ENCODE measurements at regions not wholly inside any gene's neighbourhood (a gene's known extent, or its start where the extent isn't known, plus 50 kb on each side); places are given as distances from the start of the nearest gene placed in this dataset.
"Not testable (repeated sequence)": the region's sequence is repeated elsewhere in the genome, so short reads cannot be mapped to it uniquely, and the experiment has no call there.

DNA sequence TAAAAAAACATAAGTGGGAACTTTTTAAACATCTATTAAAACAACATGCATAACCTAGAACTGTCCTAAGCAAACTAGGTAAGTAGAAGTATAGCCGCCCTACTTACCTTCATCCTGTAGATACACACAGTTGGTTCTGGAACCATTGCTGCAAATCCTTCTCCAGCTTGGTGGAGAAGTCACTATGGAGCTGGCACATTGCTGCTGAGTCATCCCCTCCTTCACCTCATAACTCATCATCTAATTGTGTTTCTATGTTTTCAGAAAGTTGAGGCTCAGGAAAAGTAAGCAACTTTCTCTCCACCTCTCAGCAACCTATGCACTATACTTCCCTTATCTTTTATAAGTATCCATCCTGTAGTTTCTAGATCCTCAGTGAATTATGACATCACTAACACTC, 269.8 kb upstream of the MMADHC start:
- Mint-ChIP-seq H3K9me3 (peaks cover 3% of the 10 kb centered on the region), H3K27ac (ENCODE audit: unreplicated experiment) (no peak overlapping the region), H3K4me3 (no peak overlapping the region), H3K36me3 (ENCODE audit: low read depth) (peaks cover 3% of the 10 kb centered on the region), H3K27me3 (ENCODE audit: low read depth) (no peaks in the 10 kb centered on the region), H3K4me1 (no peaks in the 10 kb centered on the region)
- DNase-seq (ENCODE audit: low read depth, low spot score) = no peak
- TF ChIP-seq, protein P1, sequence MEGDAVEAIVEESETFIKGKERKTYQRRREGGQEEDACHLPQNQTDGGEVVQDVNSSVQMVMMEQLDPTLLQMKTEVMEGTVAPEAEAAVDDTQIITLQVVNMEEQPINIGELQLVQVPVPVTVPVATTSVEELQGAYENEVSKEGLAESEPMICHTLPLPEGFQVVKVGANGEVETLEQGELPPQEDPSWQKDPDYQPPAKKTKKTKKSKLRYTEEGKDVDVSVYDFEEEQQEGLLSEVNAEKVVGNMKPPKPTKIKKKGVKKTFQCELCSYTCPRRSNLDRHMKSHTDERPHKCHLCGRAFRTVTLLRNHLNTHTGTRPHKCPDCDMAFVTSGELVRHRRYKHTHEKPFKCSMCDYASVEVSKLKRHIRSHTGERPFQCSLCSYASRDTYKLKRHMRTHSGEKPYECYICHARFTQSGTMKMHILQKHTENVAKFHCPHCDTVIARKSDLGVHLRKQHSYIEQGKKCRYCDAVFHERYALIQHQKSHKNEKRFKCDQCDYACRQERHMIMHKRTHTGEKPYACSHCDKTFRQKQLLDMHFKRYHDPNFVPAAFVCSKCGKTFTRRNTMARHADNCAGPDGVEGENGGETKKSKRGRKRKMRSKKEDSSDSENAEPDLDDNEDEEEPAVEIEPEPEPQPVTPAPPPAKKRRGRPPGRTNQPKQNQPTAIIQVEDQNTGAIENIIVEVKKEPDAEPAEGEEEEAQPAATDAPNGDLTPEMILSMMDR (conservative IDR thresholded peaks at IDR 0.05) = no peak

DNA sequence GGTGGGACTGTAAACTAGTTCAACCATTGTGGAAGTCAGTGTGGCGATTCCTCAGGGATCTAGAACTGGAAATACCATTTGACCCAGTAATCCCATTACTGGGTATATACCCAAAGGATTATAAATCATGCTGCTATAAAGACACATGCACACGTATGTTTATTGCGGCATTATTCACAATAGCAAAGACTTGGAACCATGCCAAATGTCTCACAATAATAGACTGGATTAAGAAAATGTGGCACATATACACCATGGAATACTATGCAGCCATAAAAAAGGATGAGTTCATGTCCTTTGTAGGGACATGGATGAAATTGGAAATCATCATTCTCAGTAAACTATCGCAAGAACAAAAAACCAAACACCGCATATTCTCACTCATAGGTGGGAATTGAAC, 268.3 kb upstream of the MMADHC start:
- not testable (repeated sequence) for DNase-seq (ENCODE audit: low read depth, low spot score); H3K9me3 Mint-ChIP-seq; H3K4me1 Mint-ChIP-seq; H3K4me3 Mint-ChIP-seq; H3K27me3 Mint-ChIP-seq (ENCODE audit: low read depth); H3K27ac Mint-ChIP-seq (ENCODE audit: unreplicated experiment); H3K36me3 Mint-ChIP-seq (ENCODE audit: low read depth)

DNA sequence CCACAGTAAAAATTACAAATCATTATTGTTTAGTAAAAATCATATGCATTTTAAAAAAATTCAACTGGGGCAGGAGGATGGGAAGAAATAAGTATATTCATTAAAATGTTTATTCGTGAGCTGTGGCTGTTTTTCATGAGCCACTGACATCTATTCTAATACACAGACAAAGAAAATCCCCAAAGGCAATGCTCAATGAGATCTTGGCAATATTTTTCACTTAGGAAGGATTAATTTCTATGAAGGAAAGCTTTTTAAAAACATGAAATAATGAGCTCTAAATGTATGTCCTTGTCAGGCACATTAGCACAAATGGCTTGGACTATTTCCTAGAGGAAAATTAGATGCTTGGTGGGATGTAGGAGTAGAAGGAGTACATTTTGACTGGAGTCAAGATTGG, 262.0 kb upstream of the MMADHC start:
- no peak for DNase-seq (ENCODE audit: low read depth, low spot score)
- peaks cover 4% of the 10 kb centered on the region for H3K36me3 Mint-ChIP-seq (ENCODE audit: low read depth)
- peaks cover 10% of the 10 kb centered on the region for H3K9me3 Mint-ChIP-seq
- no peak overlapping the region for H3K4me3 Mint-ChIP-seq
- H3K4me1 Mint-ChIP-seq = no peaks in the 10 kb centered on the region
- TF ChIP-seq, protein P1 (conservative IDR thresholded peaks at IDR 0.05) = no peak
- H3K27ac Mint-ChIP-seq (ENCODE audit: unreplicated experiment) = no peak overlapping the region
- H3K27me3 Mint-ChIP-seq (ENCODE audit: low read depth) = no peaks in the 10 kb centered on the region

DNA sequence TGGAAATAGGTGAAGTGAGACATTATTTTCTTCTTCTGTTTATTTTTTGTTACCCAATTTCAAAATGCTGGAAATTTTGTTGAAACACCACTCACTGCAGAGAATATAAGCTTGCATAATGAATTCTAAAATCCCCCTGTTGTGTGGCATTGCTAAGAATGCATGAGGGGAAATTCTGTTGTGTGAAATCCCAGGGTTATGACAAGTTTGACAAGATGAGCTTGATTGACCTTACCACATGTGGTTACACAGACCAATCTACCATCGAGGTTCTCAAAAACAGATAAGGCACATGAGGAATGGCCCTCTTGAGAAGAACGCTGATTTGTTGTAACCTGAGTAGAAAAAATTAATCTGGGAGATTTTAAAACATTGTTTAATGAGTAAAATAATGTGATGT, 261.6 kb upstream of the MMADHC start:
- no peak overlapping the region for H3K4me3 Mint-ChIP-seq
- H3K4me1 Mint-ChIP-seq = no peaks in the 10 kb centered on the region
- H3K36me3 Mint-ChIP-seq (ENCODE audit: low read depth) = peaks cover 4% of the 10 kb centered on the region
- TF ChIP-seq, protein P1 (conservative IDR thresholded peaks at IDR 0.05) = no peak
- peaks cover 10% of the 10 kb centered on the region for H3K9me3 Mint-ChIP-seq
- no peaks in the 10 kb centered on the region for H3K27me3 Mint-ChIP-seq (ENCODE audit: low read depth)
- H3K27ac Mint-ChIP-seq (ENCODE audit: unreplicated experiment) = no peak overlapping the region
- no peak for DNase-seq (ENCODE audit: low read depth, low spot score)

DNA sequence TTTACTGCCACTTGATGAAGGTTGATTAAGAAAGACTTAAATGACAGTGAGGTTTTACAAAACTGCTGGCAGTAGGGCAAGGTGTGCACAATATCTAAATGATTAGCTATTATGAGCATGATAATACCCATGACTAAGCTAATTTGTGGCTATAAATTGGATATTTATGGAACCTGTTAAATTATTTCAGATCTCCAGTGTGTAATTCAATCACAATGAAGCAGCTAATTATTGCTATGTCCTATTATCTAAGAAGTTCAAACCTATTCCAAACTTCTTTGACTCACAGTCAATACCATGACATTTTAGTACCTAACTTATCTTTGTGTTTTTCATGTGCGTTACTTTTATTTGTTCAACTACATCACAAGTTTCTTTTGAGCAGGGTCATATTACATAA, 253.8 kb upstream of the MMADHC start:
- no peaks in the 10 kb centered on the region for H3K27me3 Mint-ChIP-seq (ENCODE audit: low read depth)
- H3K9me3 Mint-ChIP-seq = peaks cover 12% of the 10 kb centered on the region
- H3K4me1 Mint-ChIP-seq = no peaks in the 10 kb centered on the region
- TF ChIP-seq, protein P1 (conservative IDR thresholded peaks at IDR 0.05) = no peak
- DNase-seq (ENCODE audit: low read depth, low spot score) = no peak
- H3K4me3 Mint-ChIP-seq = no peak overlapping the region
- H3K27ac Mint-ChIP-seq (ENCODE audit: unreplicated experiment) = no peak overlapping the region
- H3K36me3 Mint-ChIP-seq (ENCODE audit: low read depth) = peaks cover 8% of the 10 kb centered on the region

DNA sequence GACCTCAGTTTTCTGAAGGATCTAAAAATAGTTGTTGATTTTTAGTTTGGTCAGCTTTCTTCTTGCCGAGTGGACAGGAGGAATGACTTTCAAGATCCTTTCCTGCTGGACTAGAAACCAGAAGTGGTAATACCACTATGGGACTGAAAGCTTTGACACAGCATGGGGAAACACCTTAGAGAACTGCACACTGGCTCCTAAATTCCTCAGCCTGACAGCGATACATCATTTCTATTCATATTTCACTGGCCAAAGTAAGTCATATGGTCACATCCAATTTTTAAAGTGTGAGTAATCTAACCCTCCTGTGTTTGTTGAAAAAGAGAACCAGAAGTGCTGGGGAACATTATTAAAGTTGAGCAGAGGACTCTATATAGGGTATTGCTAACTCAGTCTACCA, 244.7 kb upstream of the MMADHC start:
- no peak overlapping the region for H3K27ac Mint-ChIP-seq (ENCODE audit: unreplicated experiment)

More for the DNA sequence above, 244.7 kb upstream of the MMADHC start:
- Mint-ChIP-seq H3K9me3 (peaks cover 15% of the 10 kb centered on the region), H3K27me3 (ENCODE audit: low read depth) (no peaks in the 10 kb centered on the region), H3K4me1 (peaks cover 11% of the 10 kb centered on the region), H3K36me3 (ENCODE audit: low read depth) (peaks cover 10% of the 10 kb centered on the region), H3K4me3 (no peak overlapping the region)
- TF ChIP-seq, protein P1 (conservative IDR thresholded peaks at IDR 0.05) = no peak
- no peak for DNase-seq (ENCODE audit: low read depth, low spot score)
